CD4-positive, alpha-beta T cell (primary cell): ENCODE measurements at regions not wholly inside any gene's neighbourhood (a gene's known extent, or its start where the extent isn't known, plus 50 kb on each side); places are given as distances from the start of the nearest gene placed in this dataset.

ENCODE experiments used
- ATAC-seq: fragments of 200-7000 bp; cut with Tn5 transposase; one replicate; pipeline ENCODE4 v1.10.0; 2022; ENCODE audit warnings: mild to moderate bottlenecking; ENCODE audit not compliant: poor library complexity
- CTCF ChIA-PET: fragments of 350-600 bp; sonication (Branson Sonifier 250); formaldehyde crosslinking; loops from one replicate; lab custom pipeline; 2021; ENCODE audit warnings: antibody characterized with exemption, inconsistent platforms; lab: Charles Lee
- POLR2A ChIA-PET: fragments of 350-600 bp; sonication (Branson Sonifier 250); formaldehyde crosslinking; loops from one replicate; lab custom pipeline; 2021; ENCODE audit warnings: antibody characterized with exemption, inconsistent platforms; lab: Charles Lee
- DNase-seq, 14 experiments: peaks; one replicate each; pipeline ENCODE4 v3.0.0-alpha.2; 2013 to 2020; ENCODE audit warnings: mixed read lengths in 2 of 14
- H3K27ac ChIP-seq, 2 donors: one replicate each; pipeline versions ENCODE4 v1.5.1 to v1.7.0; 2013; ENCODE audit warnings: low read length in 2 of 2, low read depth in 1 of 2, mild to moderate bottlenecking in 1 of 2
- H3K27me3 ChIP-seq, 2 experiments: 1 replicate in 1 of 2; 2 replicates in 1 of 2; pipeline versions ENCODE4 v1.6.1 to v1.7.0; 2013; ENCODE audit warnings: low read length in 2 of 2, control low read depth in 1 of 2, mild to moderate bottlenecking in 1 of 2, moderate library complexity in 1 of 2; ENCODE audit not compliant: insufficient read depth in 2 of 2, control insufficient read depth in 1 of 2
- H3K36me3 ChIP-seq: one replicate; pipeline ENCODE4 v1.6.1; 2013; ENCODE audit warnings: low read length, control low read depth; ENCODE audit not compliant: insufficient read depth
- H3K4me1 ChIP-seq: one replicate; pipeline ENCODE4 v1.6.1; 2013; ENCODE audit warnings: low read length, control low read depth; ENCODE audit not compliant: insufficient read depth
- H3K4me3 ChIP-seq: one replicate; pipeline ENCODE4 v1.5.1; 2013; ENCODE audit warnings: mild to moderate bottlenecking, low read length, moderate library complexity
- H3K9me3 ChIP-seq, 2 experiments: 1 replicate in 1 of 2; 2 replicates in 1 of 2; pipeline versions ENCODE4 v1.6.1 to v1.7.0; 2013; ENCODE audit warnings: low read length in 2 of 2, mild to moderate bottlenecking in 2 of 2, control low read depth in 1 of 2, moderate library complexity in 1 of 2; ENCODE audit not compliant: control insufficient read depth in 1 of 2, insufficient read depth in 1 of 2
- H3K27ac Mint-ChIP-seq: one replicate; pipeline ENCODE4 v1.8.0; 2020; ENCODE audit warnings: mixed read lengths
- H3K27me3 Mint-ChIP-seq: one replicate; pipeline ENCODE4 v1.8.0; 2021; ENCODE audit warnings: mixed read lengths
- H3K36me3 Mint-ChIP-seq: one replicate; pipeline ENCODE4 v1.8.0; 2021; ENCODE audit warnings: low read depth, mixed read lengths
- H3K4me1 Mint-ChIP-seq: one replicate; pipeline ENCODE4 v1.8.0; 2021; ENCODE audit warnings: low read depth, mixed read lengths
- H3K4me3 Mint-ChIP-seq: one replicate; pipeline ENCODE4 v1.8.0; 2020; ENCODE audit warnings: mild to moderate bottlenecking, mixed read lengths
- H3K9me3 Mint-ChIP-seq: one replicate; pipeline ENCODE4 v1.8.0; 2020; ENCODE audit warnings: mixed read lengths
- intact Hi-C, 2 experiments: fragments of 100-400 bp; cut with DNase I in 1 of 2; cut with micrococcal nuclease in 1 of 2; formaldehyde crosslinking; loops; one replicate each; pipeline versions ENCODE4 v1.15.1 to v1.9.0; 2023 to 2025; cut with DNase I, micrococcal nuclease
- TF ChIP-seq, protein P1 (sequence below): fragments of 200-600 bp; IDR thresholded peaks from one replicate; pipeline ENCODE4 v1.8.0; 2022; ENCODE audit warnings: antibody characterized with exemption, mild to moderate bottlenecking

DNA sequence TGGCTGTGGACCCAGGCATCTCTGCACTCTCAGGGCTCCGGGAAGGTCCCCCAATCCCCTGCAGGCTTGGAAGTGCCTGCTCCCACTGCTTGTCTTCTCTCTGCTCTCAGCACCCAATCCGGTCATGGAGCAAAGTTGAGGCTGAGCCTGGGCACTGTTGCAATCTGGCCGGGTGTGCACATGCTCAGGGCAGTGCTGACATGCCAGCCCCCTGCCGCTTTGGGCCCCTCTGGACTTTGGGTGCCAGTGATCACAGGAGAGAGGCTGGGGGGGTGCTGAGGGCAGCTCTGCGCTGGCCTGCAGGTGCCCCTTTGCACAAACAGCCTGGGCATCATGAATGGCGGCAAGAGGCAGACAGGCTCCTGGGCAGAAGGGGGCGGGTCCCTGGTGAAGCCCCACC is 85.4 kb upstream of the OSBPL8 start:
- Mint-ChIP-seq H3K4me3 (no peak overlapping the region), H3K27me3 (no peaks in the 10 kb centered on the region), H3K36me3 (no peaks in the 10 kb centered on the region), H3K9me3 (no peaks in the 10 kb centered on the region), H3K27ac (no peak overlapping the region), H3K4me1 (no peaks in the 10 kb centered on the region)
- ATAC-seq (no peak), DNase-seq (no peak)
- Histone ChIP-seq H3K4me3 (no peak overlapping the region), H3K36me3 (no peaks in the 10 kb centered on the region), H3K4me1 (no peaks in the 10 kb centered on the region), H3K27me3 (no peaks in the 10 kb centered on the region), H3K9me3 (no peaks in the 10 kb centered on the region), H3K27ac (no peak overlapping the region)
- TF ChIP-seq, protein P1, sequence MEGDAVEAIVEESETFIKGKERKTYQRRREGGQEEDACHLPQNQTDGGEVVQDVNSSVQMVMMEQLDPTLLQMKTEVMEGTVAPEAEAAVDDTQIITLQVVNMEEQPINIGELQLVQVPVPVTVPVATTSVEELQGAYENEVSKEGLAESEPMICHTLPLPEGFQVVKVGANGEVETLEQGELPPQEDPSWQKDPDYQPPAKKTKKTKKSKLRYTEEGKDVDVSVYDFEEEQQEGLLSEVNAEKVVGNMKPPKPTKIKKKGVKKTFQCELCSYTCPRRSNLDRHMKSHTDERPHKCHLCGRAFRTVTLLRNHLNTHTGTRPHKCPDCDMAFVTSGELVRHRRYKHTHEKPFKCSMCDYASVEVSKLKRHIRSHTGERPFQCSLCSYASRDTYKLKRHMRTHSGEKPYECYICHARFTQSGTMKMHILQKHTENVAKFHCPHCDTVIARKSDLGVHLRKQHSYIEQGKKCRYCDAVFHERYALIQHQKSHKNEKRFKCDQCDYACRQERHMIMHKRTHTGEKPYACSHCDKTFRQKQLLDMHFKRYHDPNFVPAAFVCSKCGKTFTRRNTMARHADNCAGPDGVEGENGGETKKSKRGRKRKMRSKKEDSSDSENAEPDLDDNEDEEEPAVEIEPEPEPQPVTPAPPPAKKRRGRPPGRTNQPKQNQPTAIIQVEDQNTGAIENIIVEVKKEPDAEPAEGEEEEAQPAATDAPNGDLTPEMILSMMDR, result no peak
- CTCF ChIA-PET, result no interaction called here
- intact Hi-C loops, result no loop called here
- POLR2A ChIA-PET, result no interaction called here

DNA sequence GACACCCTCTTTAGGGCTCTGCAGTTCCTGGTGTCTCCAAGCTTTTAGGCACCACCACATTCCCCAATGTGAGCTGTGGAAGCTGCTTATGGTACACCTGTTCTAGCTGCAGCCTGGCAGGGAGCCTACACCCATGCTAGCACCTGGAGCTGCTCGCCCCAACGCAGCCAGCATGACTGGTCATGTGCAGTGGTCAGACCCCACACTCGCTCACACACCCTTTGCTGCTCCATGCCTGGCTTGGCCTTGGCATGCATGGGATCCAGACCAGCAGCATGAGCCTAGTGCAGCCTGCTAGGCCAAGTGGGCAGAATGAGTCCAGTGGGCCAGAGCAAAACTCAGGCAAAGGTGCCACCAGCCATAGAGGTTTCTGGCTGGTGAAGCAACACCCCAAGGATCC is 86.4 kb upstream of the OSBPL8 start:
- intact Hi-C loops, result no loop called here
- Mint-ChIP-seq H3K36me3 (no peaks in the 10 kb centered on the region), H3K4me3 (no peak overlapping the region), H3K27me3 (no peaks in the 10 kb centered on the region), H3K4me1 (no peaks in the 10 kb centered on the region), H3K9me3 (no peaks in the 10 kb centered on the region), H3K27ac (no peak overlapping the region)
- no peaks in the 10 kb centered on the region for H3K27me3 ChIP-seq
- POLR2A ChIA-PET, result no interaction called here
- DNase-seq (no peak), ATAC-seq (no peak)
- no peak overlapping the region for H3K27ac ChIP-seq
- no peaks in the 10 kb centered on the region for H3K36me3 ChIP-seq
- no peak overlapping the region for H3K4me3 ChIP-seq
- no peaks in the 10 kb centered on the region for H3K4me1 ChIP-seq
- H3K9me3 ChIP-seq, result no peaks in the 10 kb centered on the region
- TF ChIP-seq, protein P1, result no peak
- CTCF ChIA-PET, result interaction anchor here (1.7 kb wide), 1 partner anchor 24 kb away, joined by 4 read pairs; no protein-coding TSS in a partner anchor

DNA sequence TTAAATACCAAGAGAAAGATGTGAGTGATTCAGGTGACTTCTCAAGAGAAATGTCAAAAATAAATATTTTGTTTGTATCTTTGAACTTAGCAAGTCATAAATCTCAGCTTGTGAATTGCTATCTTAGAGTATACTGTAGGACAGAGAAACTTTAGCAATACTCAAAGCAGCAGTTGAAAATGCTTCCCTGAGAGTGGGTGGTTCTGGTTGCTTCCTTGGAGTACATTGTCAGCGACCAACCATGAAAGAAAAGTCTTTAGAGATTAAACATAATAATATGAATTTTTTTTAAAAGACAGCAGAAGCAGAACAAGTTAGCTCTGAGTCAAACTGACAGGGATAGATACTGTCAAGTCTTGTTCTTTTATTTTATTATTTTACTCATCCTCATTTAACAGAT is 86.8 kb upstream of the OSBPL8 start:
- TF ChIP-seq, protein P1, result no peak
- CTCF ChIA-PET, result interaction anchor here (1.7 kb wide), 1 partner anchor 25 kb away, joined by 4 read pairs; no protein-coding TSS in a partner anchor

More for the DNA sequence above, 86.8 kb upstream of the OSBPL8 start:
- H3K27me3 ChIP-seq, result no peaks in the 10 kb centered on the region
- no peak for ATAC-seq
- Mint-ChIP-seq H3K27me3 (no peaks in the 10 kb centered on the region), H3K4me3 (no peak overlapping the region), H3K4me1 (no peaks in the 10 kb centered on the region), H3K9me3 (no peaks in the 10 kb centered on the region), H3K27ac (no peak overlapping the region), H3K36me3 (no peaks in the 10 kb centered on the region)
- no peaks in the 10 kb centered on the region for H3K36me3 ChIP-seq
- H3K9me3 ChIP-seq, result no peaks in the 10 kb centered on the region
- H3K27ac ChIP-seq, result no peak overlapping the region
- intact Hi-C loops, result no loop called here
- no peak for DNase-seq
- no peak overlapping the region for H3K4me3 ChIP-seq
- POLR2A ChIA-PET, result no interaction called here
- H3K4me1 ChIP-seq, result no peaks in the 10 kb centered on the region
